ENCODE measurements at regions not wholly inside any gene's neighbourhood (a gene's known extent, or its start where the extent isn't known, plus 50 kb on each side); places are given as distances from the start of the nearest gene placed in this dataset.

GRCh38 chr3:132222868-132223538, 94.2 kb upstream of the ACP3 start:
- in situ Hi-C loops (cut with HindIII; ENCODE audit: low pct_unique_long_range_greater_than_20kb, low sequenced_read_pairs), result no loop called here
- DNase-seq (ENCODE audit: low read depth, low spot score), result no peak

- DNase-seq (ENCODE audit: low read depth, low spot score), result no peak
- in situ Hi-C loops (cut with HindIII; ENCODE audit: low pct_unique_long_range_greater_than_20kb, low sequenced_read_pairs), result no loop called here
Observed at GRCh38 chr3:132225664-132226063, 91.5 kb upstream of the ACP3 start.

- DNase-seq (ENCODE audit: low read depth, low spot score), result peak; percentile 42
- in situ Hi-C loops (cut with HindIII; ENCODE audit: low pct_unique_long_range_greater_than_20kb, low sequenced_read_pairs), result no loop called here
Observed at GRCh38 chr3:132228923-132229322, 88.3 kb upstream of the ACP3 start.

- in situ Hi-C loops (cut with HindIII; ENCODE audit: low pct_unique_long_range_greater_than_20kb, low sequenced_read_pairs), result no loop called here
- no peak for DNase-seq (ENCODE audit: low read depth, low spot score)
Observed at GRCh38 chr3:132229641-132230040, 87.6 kb upstream of the ACP3 start.

- in situ Hi-C loops (cut with HindIII; ENCODE audit: low pct_unique_long_range_greater_than_20kb, low sequenced_read_pairs), result no loop called here
Observed at GRCh38 chr3:132230156-132231000, 86.8 kb upstream of the ACP3 start.

GRCh38 chr3:132231633-132232032, 85.6 kb upstream of the ACP3 start:
- peak; percentile 52 for DNase-seq (ENCODE audit: low read depth, low spot score)
- in situ Hi-C loops (cut with HindIII; ENCODE audit: low pct_unique_long_range_greater_than_20kb, low sequenced_read_pairs), result no loop called here

More at GRCh38 chr3:132230156-132231000, 86.8 kb upstream of the ACP3 start:
- no peak for DNase-seq (ENCODE audit: low read depth, low spot score)

- in situ Hi-C loops (cut with HindIII; ENCODE audit: low pct_unique_long_range_greater_than_20kb, low sequenced_read_pairs), result no loop called here
- DNase-seq (ENCODE audit: low read depth, low spot score), result no peak
Observed at GRCh38 chr3:132232231-132232792, 84.9 kb upstream of the ACP3 start.

- DNase-seq (ENCODE audit: low read depth, low spot score), result no peak
- in situ Hi-C loops (cut with HindIII; ENCODE audit: low pct_unique_long_range_greater_than_20kb, low sequenced_read_pairs), result no loop called here
Observed at GRCh38 chr3:132236701-132237651, 80.2 kb upstream of the ACP3 start.

GRCh38 chr3:132237652-132238032, 79.6 kb upstream of the ACP3 start:
- no peak for DNase-seq (ENCODE audit: low read depth, low spot score)
- in situ Hi-C loops (cut with HindIII; ENCODE audit: low pct_unique_long_range_greater_than_20kb, low sequenced_read_pairs), result no loop called here

- in situ Hi-C loops (cut with HindIII; ENCODE audit: low pct_unique_long_range_greater_than_20kb, low sequenced_read_pairs), result no loop called here
- DNase-seq (ENCODE audit: low read depth, low spot score), result no peak
Observed at GRCh38 chr3:132239587-132239986, 77.6 kb upstream of the ACP3 start.

- in situ Hi-C loops (cut with HindIII; ENCODE audit: low pct_unique_long_range_greater_than_20kb, low sequenced_read_pairs), result no loop called here
- no peak for DNase-seq (ENCODE audit: low read depth, low spot score)
Observed at GRCh38 chr3:132241776-132242514, 75.3 kb upstream of the ACP3 start.

GRCh38 chr3:132242790-132243189, 74.4 kb upstream of the ACP3 start:
- in situ Hi-C loops (cut with HindIII; ENCODE audit: low pct_unique_long_range_greater_than_20kb, low sequenced_read_pairs), result no loop called here

GRCh38 chr3:132245552-132246142, 71.6 kb upstream of the ACP3 start:
- in situ Hi-C loops (cut with HindIII; ENCODE audit: low pct_unique_long_range_greater_than_20kb, low sequenced_read_pairs), result no loop called here
- DNase-seq (ENCODE audit: low read depth, low spot score), result no peak

More at GRCh38 chr3:132242790-132243189, 74.4 kb upstream of the ACP3 start:
- DNase-seq (ENCODE audit: low read depth, low spot score), result no peak

- in situ Hi-C loops (cut with HindIII; ENCODE audit: low pct_unique_long_range_greater_than_20kb, low sequenced_read_pairs), result no loop called here
- no peak for DNase-seq (ENCODE audit: low read depth, low spot score)
Observed at GRCh38 chr3:132246212-132246611, 71.0 kb upstream of the ACP3 start.

- DNase-seq (ENCODE audit: low read depth, low spot score), result no peak
- in situ Hi-C loops (cut with HindIII; ENCODE audit: low pct_unique_long_range_greater_than_20kb, low sequenced_read_pairs), result no loop called here
Observed at GRCh38 chr3:132247211-132247610, 70.0 kb upstream of the ACP3 start.

GRCh38 chr3:132248490-132248889, 68.7 kb upstream of the ACP3 start:
- in situ Hi-C loops (cut with HindIII; ENCODE audit: low pct_unique_long_range_greater_than_20kb, low sequenced_read_pairs), result no loop called here

More at GRCh38 chr3:132248490-132248889, 68.7 kb upstream of the ACP3 start:
- no peak for DNase-seq (ENCODE audit: low read depth, low spot score)
